Chondrocyte (in vitro differentiated cells): ENCODE measurements at regions not wholly inside any gene's neighbourhood (a gene's known extent, or its start where the extent isn't known, plus 50 kb on each side); places are given as distances from the start of the nearest gene placed in this dataset.

ENCODE experiments used
- DNase-seq: peaks from one replicate; pipeline ENCODE4 v3.0.0; 2021; ENCODE audit warnings: mixed read lengths, low spot score
- H3K27ac Mint-ChIP-seq: one replicate; pipeline ENCODE4 v1.8.0; 2021; ENCODE audit warnings: mild to moderate bottlenecking, moderate library complexity, mixed read lengths; ENCODE audit not compliant: unreplicated experiment
- H3K27me3 Mint-ChIP-seq: 2 replicates; pipeline ENCODE4 v1.8.0; 2021; ENCODE audit warnings: low read depth, mixed read lengths
- H3K36me3 Mint-ChIP-seq: 2 replicates; pipeline ENCODE4 v1.8.0; 2021; ENCODE audit warnings: low read depth, mixed read lengths
- H3K4me1 Mint-ChIP-seq: 2 replicates; pipeline ENCODE4 v1.8.0; 2021; ENCODE audit warnings: low read depth, mild to moderate bottlenecking, mixed read lengths
- H3K4me3 Mint-ChIP-seq: one replicate; pipeline ENCODE4 v1.8.0; 2021; ENCODE audit warnings: mild to moderate bottlenecking, moderate library complexity, mixed read lengths; ENCODE audit not compliant: unreplicated experiment
- H3K9me3 Mint-ChIP-seq: 2 replicates; pipeline ENCODE4 v1.8.0; 2021; ENCODE audit warnings: low read depth, mixed read lengths
- TF ChIP-seq, protein P1 (sequence below): fragments of 200-600 bp; sonication (generic); IDR thresholded peaks from 2 replicates; pipeline ENCODE4 v1.5.0; 2021; ENCODE audit warnings: antibody characterized with exemption, mild to moderate bottlenecking, moderate library complexity

DNA sequence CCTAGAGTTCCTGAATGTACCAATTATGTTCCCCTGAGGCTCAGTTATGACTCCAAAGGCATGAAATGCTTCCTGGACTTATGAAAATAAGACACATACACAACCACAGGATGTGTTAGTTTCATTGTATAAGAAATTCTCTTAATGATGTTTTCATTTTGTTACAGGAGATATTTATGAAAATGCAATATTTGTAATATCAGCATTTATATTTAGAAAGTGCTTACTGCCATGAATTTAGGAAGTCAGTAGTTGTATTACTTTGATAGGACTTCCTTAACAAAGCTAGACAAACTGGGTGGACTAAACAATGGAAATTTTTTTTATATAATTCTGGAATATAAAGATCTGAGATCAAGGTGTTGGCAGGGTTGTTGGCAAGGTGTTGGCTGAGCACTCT is 572.1 kb upstream of the IGFBP7 start:
- no peaks in the 10 kb centered on the region for H3K36me3 Mint-ChIP-seq
- no peak for DNase-seq
- peaks cover 4% of the 10 kb centered on the region for H3K27me3 Mint-ChIP-seq
- no peak overlapping the region for H3K27ac Mint-ChIP-seq
- no peak overlapping the region for H3K4me3 Mint-ChIP-seq
- H3K9me3 Mint-ChIP-seq = peaks cover 4% of the 10 kb centered on the region
- TF ChIP-seq, protein P1, sequence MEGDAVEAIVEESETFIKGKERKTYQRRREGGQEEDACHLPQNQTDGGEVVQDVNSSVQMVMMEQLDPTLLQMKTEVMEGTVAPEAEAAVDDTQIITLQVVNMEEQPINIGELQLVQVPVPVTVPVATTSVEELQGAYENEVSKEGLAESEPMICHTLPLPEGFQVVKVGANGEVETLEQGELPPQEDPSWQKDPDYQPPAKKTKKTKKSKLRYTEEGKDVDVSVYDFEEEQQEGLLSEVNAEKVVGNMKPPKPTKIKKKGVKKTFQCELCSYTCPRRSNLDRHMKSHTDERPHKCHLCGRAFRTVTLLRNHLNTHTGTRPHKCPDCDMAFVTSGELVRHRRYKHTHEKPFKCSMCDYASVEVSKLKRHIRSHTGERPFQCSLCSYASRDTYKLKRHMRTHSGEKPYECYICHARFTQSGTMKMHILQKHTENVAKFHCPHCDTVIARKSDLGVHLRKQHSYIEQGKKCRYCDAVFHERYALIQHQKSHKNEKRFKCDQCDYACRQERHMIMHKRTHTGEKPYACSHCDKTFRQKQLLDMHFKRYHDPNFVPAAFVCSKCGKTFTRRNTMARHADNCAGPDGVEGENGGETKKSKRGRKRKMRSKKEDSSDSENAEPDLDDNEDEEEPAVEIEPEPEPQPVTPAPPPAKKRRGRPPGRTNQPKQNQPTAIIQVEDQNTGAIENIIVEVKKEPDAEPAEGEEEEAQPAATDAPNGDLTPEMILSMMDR = no peak
- no peaks in the 10 kb centered on the region for H3K4me1 Mint-ChIP-seq

DNA sequence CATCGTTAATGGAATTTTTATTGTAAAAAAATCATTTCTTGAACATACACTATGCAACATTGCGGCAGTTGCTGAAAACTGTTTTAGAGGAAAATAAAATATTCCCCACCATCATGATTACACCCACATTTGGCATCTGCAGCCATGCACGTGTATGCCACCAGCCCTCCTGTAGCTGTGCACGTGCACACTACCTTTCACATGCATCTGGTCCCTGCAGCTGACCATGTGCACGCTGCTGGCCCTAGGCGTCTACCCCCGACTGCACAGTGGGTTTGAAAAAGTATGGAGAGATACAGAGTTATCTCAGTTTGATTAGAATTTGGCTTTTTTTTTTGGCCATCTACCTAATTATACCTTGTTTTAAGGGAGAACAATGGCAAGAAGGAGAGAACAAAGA is 569.8 kb upstream of the IGFBP7 start:
- Mint-ChIP-seq H3K9me3 (peaks cover 2% of the 10 kb centered on the region), H3K27me3 (no peaks in the 10 kb centered on the region), H3K27ac (no peak overlapping the region), H3K36me3 (no peaks in the 10 kb centered on the region), H3K4me3 (no peak overlapping the region), H3K4me1 (no peaks in the 10 kb centered on the region)
- DNase-seq = no peak
- TF ChIP-seq, protein P1 = no peak

DNA sequence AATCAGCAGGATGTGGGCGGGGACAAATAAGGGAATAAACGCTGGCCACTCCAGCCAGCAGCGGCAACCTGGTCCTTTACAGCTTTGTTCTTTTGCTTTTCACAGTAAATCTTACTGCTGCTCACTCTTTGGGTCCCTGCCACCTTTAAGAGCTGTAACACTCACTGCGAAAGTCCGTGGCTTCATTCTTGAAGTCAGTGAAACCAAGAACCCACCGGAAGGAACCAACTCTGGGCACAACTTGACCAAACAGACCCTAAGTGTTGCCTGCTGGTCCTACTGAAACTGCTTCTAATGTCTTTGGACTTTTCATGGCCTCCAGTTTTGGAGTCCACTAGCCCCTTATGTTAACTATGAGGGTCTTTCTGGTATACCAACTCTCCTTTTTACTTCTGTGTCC is 566.2 kb upstream of the IGFBP7 start:
- Mint-ChIP-seq H3K36me3 (no peaks in the 10 kb centered on the region), H3K27ac (no peak overlapping the region), H3K4me3 (no peak overlapping the region), H3K9me3 (peaks cover 2% of the 10 kb centered on the region), H3K4me1 (no peaks in the 10 kb centered on the region), H3K27me3 (peaks cover 5% of the 10 kb centered on the region)
- TF ChIP-seq, protein P1 = no peak
- no peak for DNase-seq

DNA sequence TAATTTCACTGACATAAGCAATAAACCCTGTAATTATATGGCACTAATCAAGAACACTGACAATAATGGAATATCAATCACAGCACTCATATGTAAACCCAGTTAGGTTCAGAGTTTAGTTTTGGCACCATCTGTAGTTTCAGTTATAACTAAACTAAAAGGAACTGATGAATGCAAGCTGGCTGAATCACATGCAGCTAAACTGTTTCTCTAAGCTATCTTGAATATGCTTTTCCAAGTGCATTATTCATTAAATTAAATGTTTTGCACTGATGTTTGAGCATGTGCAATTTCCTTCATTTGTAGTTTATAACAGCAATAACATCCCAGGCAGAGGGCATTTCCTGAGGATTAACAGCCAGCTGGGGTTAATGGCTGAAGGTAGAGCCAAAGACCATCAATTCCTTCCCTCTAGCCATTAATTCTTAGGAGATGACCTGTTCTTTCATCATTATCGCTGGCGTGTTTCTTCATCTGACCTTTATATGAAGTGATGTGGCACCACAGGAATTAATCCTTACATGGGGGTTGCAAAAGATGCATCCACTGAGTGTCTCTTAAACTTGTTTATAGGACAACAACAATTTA is 562.8 kb upstream of the IGFBP7 start:
- no peak overlapping the region for H3K27ac Mint-ChIP-seq
- peaks cover 2% of the 10 kb centered on the region for H3K9me3 Mint-ChIP-seq
- H3K36me3 Mint-ChIP-seq = no peaks in the 10 kb centered on the region
- H3K27me3 Mint-ChIP-seq = peaks cover 5% of the 10 kb centered on the region
- H3K4me3 Mint-ChIP-seq = no peak overlapping the region
- TF ChIP-seq, protein P1 = no peak
- no peaks in the 10 kb centered on the region for H3K4me1 Mint-ChIP-seq
- DNase-seq = no peak

DNA sequence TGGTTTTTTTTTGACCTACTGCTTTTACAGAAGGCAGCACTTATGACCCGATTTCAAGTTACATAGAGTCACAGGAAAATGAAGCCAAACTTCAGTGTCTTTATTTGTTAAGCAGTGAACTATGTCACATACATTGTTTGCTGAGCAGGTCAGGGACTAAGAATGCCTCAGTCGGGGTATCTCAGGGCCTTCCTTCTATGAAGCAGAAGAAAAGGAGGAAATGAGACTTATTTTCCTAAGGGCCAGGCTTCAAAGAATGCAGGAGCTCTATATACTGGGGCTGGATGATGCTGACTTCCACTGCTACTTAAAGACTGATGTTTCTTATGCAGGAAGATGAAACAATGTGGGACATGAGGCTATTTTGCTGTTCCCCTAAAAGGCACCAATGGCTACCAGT is 558.4 kb upstream of the IGFBP7 start:
- no peaks in the 10 kb centered on the region for H3K4me1 Mint-ChIP-seq

More for the DNA sequence above, 558.4 kb upstream of the IGFBP7 start:
- TF ChIP-seq, protein P1 = no peak
- H3K36me3 Mint-ChIP-seq = no peaks in the 10 kb centered on the region
- no peak overlapping the region for H3K27ac Mint-ChIP-seq
- H3K9me3 Mint-ChIP-seq = no peaks in the 10 kb centered on the region
- peaks cover 12% of the 10 kb centered on the region for H3K27me3 Mint-ChIP-seq
- DNase-seq = no peak
- no peak overlapping the region for H3K4me3 Mint-ChIP-seq
